ENCODE measurements at regions not wholly inside any gene's neighbourhood (a gene's known extent, or its start where the extent isn't known, plus 50 kb on each side); places are given as distances from the start of the nearest gene placed in this dataset.

GRCh38 chr2:38154395-38154794, 78.4 kb upstream of the CYP1B1 start:
- H3K36me3 ChIP-seq (ENCODE audit: control insufficient read depth, insufficient read depth, low read length): no peaks in the 10 kb centered on the region
- Mint-ChIP-seq H3K27ac (no peak overlapping the region), H3K4me3 (no peak overlapping the region), H3K27me3 (ENCODE audit: low read depth in 2 of 2) (peaks cover 18 to 35% of the 10 kb centered on the region in 2 donors), H3K4me1 (no peaks in the 10 kb centered on the region), H3K36me3 (no peaks in the 10 kb centered on the region), H3K9me3 (no peaks in the 10 kb centered on the region)
- H3K27me3 ChIP-seq (ENCODE audit: control insufficient read depth, insufficient read depth, low read length): peaks cover 3% of the 10 kb centered on the region
- no peak overlapping the region for H3K4me3 ChIP-seq (ENCODE audit: low read length)
- ATAC-seq: no peak
- TF ChIP-seq CTCF (IDR thresholded peaks at IDR 0.05): no peak
- H3K9me3 ChIP-seq (ENCODE audit: control insufficient read depth, insufficient read depth, low read length): no peaks in the 10 kb centered on the region
- no peaks in the 10 kb centered on the region for H3K4me1 ChIP-seq (ENCODE audit: control insufficient read depth, insufficient read depth, low read length)
- 76% methylated on average over 2 of the region's 2 CpGs for WGBS (ENCODE audit: insufficient coverage)
- no peak for DNase-seq
- intact Hi-C loops (cut with micrococcal nuclease): no loop called here
- H3K27ac ChIP-seq (ENCODE audit: low read length): no peak overlapping the region

- Histone ChIP-seq H3K4me3 (ENCODE audit: low read length) (no peak overlapping the region), H3K4me1 (ENCODE audit: control insufficient read depth, insufficient read depth, low read length) (no peaks in the 10 kb centered on the region), H3K27ac (ENCODE audit: low read length) (no peak overlapping the region), H3K9me3 (ENCODE audit: control insufficient read depth, insufficient read depth, low read length) (no peaks in the 10 kb centered on the region), H3K27me3 (ENCODE audit: control insufficient read depth, insufficient read depth, low read length) (peaks cover 3% of the 10 kb centered on the region), H3K36me3 (ENCODE audit: control insufficient read depth, insufficient read depth, low read length) (no peaks in the 10 kb centered on the region)
- DNase-seq (no peak), ATAC-seq (no peak)
- TF ChIP-seq CTCF (IDR thresholded peaks at IDR 0.05): no peak
- intact Hi-C loops (cut with micrococcal nuclease): no loop called here
- Mint-ChIP-seq H3K4me3 (no peak overlapping the region), H3K27me3 (ENCODE audit: low read depth in 2 of 2) (peaks cover 15 to 30% of the 10 kb centered on the region in 2 donors), H3K36me3 (no peaks in the 10 kb centered on the region), H3K27ac (no peak overlapping the region), H3K9me3 (no peaks in the 10 kb centered on the region), H3K4me1 (no peaks in the 10 kb centered on the region)
- WGBS (ENCODE audit: insufficient coverage): 88% methylated on average over 6 of the region's 6 CpGs
Measured at GRCh38 chr2:38153476-38154135, 77.7 kb upstream of the CYP1B1 start.

GRCh38 chr2:38152913-38153312, 77.0 kb upstream of the CYP1B1 start:
- H3K4me3 Mint-ChIP-seq: no peak overlapping the region
- no peak overlapping the region for H3K27ac Mint-ChIP-seq
- H3K27me3 Mint-ChIP-seq (ENCODE audit: low read depth in 2 of 2): peaks cover 14 to 30% of the 10 kb centered on the region in 2 donors
- Histone ChIP-seq H3K27me3 (ENCODE audit: control insufficient read depth, insufficient read depth, low read length) (peaks cover 3% of the 10 kb centered on the region), H3K4me3 (ENCODE audit: low read length) (no peak overlapping the region), H3K9me3 (ENCODE audit: control insufficient read depth, insufficient read depth, low read length) (no peaks in the 10 kb centered on the region), H3K27ac (ENCODE audit: low read length) (no peak overlapping the region), H3K4me1 (ENCODE audit: control insufficient read depth, insufficient read depth, low read length) (no peaks in the 10 kb centered on the region), H3K36me3 (ENCODE audit: control insufficient read depth, insufficient read depth, low read length) (no peaks in the 10 kb centered on the region)
- H3K36me3 Mint-ChIP-seq: no peaks in the 10 kb centered on the region
- no peaks in the 10 kb centered on the region for H3K4me1 Mint-ChIP-seq
- H3K9me3 Mint-ChIP-seq: no peaks in the 10 kb centered on the region
- ATAC-seq: no peak
- DNase-seq: no peak
- intact Hi-C loops (cut with micrococcal nuclease): no loop called here
- TF ChIP-seq CTCF (IDR thresholded peaks at IDR 0.05): no peak
- WGBS (ENCODE audit: insufficient coverage): 67% methylated on average over 1 of the region's 1 CpG

GRCh38 chr2:38152035-38152434, 76.1 kb upstream of the CYP1B1 start:
- no peaks in the 10 kb centered on the region for H3K9me3 ChIP-seq (ENCODE audit: control insufficient read depth, insufficient read depth, low read length)
- 80% methylated on average over 4 of the region's 4 CpGs for WGBS (ENCODE audit: insufficient coverage)
- Mint-ChIP-seq H3K4me1 (peaks cover 0 to 3% of the 10 kb centered on the region in 2 donors), H3K27ac (no peak overlapping the region), H3K36me3 (no peaks in the 10 kb centered on the region), H3K9me3 (no peaks in the 10 kb centered on the region), H3K27me3 (ENCODE audit: low read depth in 2 of 2) (peaks cover 9 to 28% of the 10 kb centered on the region in 2 donors), H3K4me3 (no peak overlapping the region)
- H3K27me3 ChIP-seq (ENCODE audit: control insufficient read depth, insufficient read depth, low read length): peaks cover 3% of the 10 kb centered on the region
- H3K36me3 ChIP-seq (ENCODE audit: control insufficient read depth, insufficient read depth, low read length): no peaks in the 10 kb centered on the region
- ATAC-seq (no peak), DNase-seq (no peak)
- no peak overlapping the region for H3K4me3 ChIP-seq (ENCODE audit: low read length)
- intact Hi-C loops (cut with micrococcal nuclease): no loop called here
- no peak for TF ChIP-seq CTCF (IDR thresholded peaks at IDR 0.05)
- peaks cover under 1% of the 10 kb centered on the region for H3K4me1 ChIP-seq (ENCODE audit: control insufficient read depth, insufficient read depth, low read length)
- H3K27ac ChIP-seq (ENCODE audit: low read length): no peak overlapping the region

All from natural killer cell (primary cell).